ENCODE measurements at regions not wholly inside any gene's neighbourhood (a gene's known extent, or its start where the extent isn't known, plus 50 kb on each side); places are given as distances from the start of the nearest gene placed in this dataset.

DNA sequence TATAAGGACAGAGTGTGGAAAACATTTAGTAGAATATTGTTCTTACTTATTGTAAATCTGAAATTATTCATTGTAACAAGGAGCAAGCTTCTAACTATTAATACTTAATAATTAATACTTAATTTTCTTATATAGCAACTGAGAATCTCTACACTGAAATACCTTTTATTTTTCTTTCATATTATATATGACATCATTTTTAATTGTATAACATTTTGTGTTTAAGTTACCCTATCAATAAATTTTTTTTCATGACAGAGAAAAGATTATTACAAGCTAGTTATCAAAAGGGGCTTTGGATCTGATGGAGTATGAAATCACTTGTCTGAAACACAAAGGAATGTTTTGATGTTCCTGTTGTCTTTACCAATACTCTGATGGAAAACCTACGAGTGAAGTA is 72.2 kb upstream of the CNKSR3 start:
- TF ChIP-seq, protein P1, sequence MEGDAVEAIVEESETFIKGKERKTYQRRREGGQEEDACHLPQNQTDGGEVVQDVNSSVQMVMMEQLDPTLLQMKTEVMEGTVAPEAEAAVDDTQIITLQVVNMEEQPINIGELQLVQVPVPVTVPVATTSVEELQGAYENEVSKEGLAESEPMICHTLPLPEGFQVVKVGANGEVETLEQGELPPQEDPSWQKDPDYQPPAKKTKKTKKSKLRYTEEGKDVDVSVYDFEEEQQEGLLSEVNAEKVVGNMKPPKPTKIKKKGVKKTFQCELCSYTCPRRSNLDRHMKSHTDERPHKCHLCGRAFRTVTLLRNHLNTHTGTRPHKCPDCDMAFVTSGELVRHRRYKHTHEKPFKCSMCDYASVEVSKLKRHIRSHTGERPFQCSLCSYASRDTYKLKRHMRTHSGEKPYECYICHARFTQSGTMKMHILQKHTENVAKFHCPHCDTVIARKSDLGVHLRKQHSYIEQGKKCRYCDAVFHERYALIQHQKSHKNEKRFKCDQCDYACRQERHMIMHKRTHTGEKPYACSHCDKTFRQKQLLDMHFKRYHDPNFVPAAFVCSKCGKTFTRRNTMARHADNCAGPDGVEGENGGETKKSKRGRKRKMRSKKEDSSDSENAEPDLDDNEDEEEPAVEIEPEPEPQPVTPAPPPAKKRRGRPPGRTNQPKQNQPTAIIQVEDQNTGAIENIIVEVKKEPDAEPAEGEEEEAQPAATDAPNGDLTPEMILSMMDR (conservative IDR thresholded peaks at IDR 0.05; ENCODE audit: low read depth, low read length): no peak
- TF ChIP-seq EZH2phosphoT487 (IDR thresholded peaks at IDR 0.05; ENCODE audit: borderline replicate concordance, low read length) (no peak), EZH2 (IDR thresholded peaks at IDR 0.05; ENCODE audit: low read length, unreplicated experiment) (no peak)
